NCI-H1694 treated with DMSO at 0.1 percent for 48 hours (cell line): ENCODE measurements at regions not wholly inside any gene's neighbourhood (a gene's known extent, or its start where the extent isn't known, plus 50 kb on each side); places are given as distances from the start of the nearest gene placed in this dataset.
"Not testable (repeated sequence)": the region's sequence is repeated elsewhere in the genome, so short reads cannot be mapped to it uniquely, and the experiment has no call there.

Experiments used
- DNase-seq: peaks from one replicate; lab custom pipeline; 2025; lab: John Stamatoyannopoulos, UW

DNA sequence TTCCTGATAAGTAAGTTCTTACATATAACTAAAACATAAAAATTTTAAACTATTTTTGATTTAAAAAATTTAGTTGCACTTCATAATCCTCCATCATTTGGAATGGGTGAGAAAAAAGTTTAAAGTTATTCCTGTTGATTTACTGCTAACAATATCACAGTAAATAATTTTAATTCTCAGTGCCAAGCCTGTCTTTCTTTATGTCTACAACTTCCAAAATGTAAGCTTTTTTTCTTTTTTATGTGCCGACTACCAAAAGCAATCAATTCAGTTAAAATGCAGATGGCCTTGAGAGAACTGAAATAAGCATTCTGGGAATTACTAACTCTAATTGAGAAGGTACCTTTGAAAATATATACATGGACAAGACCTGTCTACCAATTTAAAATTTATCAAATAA lies 1224.3 kb upstream of the B3GALT2 start:
- DNase-seq: no peak

DNA sequence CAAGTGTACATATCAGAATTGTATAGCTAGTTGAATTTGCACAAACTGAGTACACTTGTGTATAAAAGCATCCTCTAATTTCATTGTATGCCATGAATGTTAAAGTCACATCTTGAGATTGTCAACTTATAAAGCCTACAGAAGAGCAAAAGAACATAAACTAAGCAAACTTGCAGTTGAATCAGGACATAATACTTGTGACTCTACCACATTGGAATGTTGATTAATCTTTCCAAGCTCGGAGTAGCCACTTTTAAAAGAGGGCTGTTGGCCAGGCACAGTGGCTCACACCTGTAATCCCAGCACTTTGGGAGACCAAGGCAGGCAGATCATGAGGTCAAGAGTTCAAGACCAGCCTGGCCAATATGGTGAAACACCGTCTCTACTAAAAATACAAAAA lies 1220.8 kb upstream of the B3GALT2 start:
- DNase-seq: not testable (repeated sequence)

DNA sequence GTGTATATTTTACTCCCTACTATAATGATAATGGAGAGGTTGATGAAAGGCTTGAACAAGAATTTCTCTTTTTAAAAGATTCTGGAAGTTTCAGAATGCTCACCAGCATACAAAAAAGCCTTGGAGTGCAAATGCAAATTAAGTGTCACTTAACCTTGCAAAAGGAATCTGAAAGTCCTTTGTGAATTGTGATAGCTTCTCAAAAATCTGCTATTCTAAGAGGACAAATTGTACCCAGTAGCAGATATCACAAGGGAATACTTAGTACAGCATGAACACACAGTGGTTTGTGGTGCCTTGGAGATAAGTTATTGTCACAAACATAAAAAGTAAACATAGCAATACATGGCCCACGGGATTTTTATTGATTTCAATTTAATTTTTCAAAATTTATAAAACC lies 1208.3 kb upstream of the B3GALT2 start:
- no peak for DNase-seq

DNA sequence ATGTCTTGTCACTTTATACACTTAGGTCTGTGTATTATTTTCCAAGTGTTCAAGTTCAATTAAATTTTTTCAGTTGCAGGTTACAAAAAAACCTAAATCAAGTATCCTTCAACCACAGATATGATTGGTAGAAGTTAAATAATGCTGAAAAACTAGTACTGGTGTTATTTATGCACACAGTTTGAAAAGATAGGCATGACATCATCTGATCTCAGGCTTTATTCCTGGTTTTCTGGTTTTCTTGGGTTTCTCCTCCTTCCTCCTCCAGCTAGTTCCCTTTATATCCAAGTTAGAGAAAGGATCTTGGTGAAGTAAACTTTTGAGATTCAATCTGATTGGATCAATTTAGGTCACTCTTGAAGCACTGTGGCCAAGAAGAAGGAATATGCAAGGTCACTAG lies 1201.1 kb upstream of the B3GALT2 start:
- no peak for DNase-seq

DNA sequence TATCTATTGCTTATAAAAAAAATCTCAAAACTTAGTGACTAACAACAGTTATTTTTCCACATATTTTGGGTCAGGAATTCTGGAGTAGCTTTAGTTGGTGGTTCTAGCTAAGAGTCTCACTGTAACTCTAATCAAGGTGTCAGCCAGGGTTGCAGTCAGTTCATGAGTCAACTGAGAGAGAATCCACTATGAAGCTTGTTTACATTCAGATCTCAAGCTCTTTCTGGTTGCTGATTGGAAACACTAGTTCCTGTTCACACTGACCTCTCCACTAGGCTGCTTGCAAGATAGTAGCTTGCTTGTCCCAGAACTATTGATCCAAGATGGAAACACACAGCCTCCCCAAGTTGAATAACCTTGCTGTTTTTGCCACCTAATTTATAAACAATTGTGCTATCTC lies 1192.1 kb upstream of the B3GALT2 start:
- DNase-seq: no peak

DNA sequence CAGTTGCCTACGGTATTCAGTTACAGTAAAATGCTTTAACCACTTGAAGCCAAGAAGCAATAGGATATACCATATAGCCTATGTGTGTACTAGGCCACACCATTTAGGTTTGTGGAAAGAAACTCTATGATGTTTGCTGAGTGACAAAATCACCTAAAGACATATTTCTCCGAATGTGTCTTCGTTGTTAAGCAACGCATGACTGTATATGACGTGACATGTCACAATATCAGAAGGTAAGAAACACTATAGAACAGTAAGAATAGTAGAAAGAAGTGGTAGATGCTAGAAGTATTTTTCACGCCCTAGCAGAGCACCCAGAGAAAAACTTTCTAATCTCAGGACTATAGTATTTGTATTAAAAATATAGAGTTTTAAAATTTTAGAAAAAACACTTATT lies 1188.2 kb upstream of the B3GALT2 start:
- no peak for DNase-seq

DNA sequence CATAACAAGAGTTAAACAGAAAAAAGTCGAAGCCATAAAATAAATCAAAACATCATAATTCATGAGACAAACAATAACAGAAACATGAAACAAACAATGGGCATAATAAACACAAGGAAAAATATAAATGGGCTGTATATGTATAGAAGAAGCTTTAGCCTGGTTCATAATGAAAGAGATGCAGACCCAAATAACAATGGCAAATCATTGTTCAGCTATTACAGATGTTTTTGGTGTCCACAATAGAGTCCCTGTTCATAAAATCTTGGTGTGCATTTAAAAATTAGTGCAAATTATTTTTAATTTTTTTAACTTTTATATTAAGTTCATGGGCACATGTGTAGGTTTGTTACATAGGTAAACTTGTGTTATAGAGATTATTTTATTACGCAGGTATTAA lies 1185.9 kb upstream of the B3GALT2 start:
- DNase-seq: no peak

DNA sequence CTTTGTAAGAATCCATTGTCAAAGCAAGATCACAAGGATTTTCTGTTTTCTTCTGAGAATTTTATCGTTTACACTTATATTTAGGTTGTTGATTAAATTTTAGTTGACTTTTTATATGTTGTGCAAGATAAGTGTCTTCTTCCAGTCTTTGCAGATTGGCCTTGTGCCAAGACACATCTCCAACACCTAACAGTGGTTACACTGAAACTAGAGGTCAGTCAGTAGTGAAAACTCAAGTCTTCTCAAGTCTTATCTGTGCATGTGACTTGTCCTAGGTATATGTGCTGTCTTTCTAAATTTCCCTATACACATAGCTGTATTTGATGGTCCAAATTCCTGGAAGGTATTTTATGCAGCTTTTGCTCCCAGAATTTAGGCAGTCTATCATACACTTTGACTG lies 1183.2 kb upstream of the B3GALT2 start:
- DNase-seq: no peak

DNA sequence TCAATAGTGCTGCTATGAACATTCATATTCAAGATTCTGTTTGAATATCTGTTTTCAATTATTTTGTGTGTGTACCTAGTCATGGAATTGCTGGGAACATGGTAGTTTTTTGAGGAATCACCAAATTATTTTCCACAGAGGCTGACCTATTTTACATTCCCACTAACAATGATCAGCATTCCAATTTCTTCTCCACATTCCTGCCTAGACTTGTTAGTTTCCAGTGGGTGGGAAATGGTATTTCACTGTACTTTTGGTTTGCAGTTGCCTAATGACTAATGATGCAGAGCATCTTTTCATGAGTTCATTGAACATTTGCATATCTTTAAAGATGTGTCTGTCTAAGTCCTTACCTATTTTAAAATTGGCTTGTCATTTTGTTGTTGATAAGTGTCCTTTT lies 1182.6 kb upstream of the B3GALT2 start:
- no peak for DNase-seq

DNA sequence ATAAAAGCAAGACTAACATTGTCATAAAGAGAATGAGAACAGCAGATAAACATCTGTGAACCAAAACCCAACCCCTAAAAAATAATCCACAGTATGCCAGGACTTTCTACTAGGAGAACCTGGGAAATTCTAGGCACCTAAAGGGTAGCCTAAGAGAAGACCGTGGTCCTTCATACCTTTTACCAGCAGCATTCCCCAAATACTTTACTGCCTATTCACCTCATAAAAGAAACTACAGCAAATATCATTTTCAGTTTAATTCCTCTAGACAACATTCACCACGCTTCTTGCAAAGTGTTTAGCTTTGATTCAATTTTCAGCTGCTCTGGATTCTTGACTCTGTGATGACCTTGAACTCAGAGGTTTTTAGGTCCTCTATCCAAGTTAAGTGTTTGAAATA lies 1180.7 kb upstream of the B3GALT2 start:
- DNase-seq: no peak

DNA sequence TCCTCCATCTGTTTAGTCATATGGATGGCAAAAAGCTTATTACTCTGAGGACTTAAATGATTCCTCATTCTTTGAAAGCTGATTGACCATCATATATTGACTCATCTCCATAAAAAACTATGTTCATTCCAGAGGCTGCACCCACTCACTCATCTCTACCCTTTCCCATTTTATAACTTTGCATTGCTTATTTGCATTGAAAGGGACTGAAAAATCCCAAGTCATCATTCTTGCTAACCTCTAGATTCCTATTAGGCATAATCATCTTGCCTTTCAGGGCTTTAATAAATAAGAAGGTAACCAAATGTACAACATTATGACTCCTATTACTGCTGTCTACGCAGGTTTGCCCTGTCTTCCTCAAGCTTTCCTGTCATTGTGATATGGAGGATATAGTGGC lies 1180.3 kb upstream of the B3GALT2 start:
- DNase-seq: no peak

DNA sequence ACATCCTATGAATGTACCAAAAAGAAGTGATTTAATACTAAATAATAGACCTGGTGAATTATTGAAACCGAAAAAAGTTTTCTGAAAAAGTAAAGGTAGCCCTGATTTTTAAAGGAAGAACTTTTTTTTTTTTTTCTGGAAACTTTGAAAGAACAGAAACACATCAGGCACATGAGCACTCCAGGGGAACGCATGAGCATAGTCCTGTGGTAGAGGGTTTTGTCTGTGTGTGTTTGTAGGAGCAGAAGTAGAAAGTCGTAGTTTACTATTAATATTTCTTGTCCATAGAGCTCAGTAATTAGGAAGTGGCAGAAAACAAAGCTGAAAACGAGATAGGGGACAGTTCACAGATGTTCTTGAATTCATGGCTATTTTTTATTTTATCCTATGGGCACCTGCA lies 1175.9 kb upstream of the B3GALT2 start:
- DNase-seq: no peak

DNA sequence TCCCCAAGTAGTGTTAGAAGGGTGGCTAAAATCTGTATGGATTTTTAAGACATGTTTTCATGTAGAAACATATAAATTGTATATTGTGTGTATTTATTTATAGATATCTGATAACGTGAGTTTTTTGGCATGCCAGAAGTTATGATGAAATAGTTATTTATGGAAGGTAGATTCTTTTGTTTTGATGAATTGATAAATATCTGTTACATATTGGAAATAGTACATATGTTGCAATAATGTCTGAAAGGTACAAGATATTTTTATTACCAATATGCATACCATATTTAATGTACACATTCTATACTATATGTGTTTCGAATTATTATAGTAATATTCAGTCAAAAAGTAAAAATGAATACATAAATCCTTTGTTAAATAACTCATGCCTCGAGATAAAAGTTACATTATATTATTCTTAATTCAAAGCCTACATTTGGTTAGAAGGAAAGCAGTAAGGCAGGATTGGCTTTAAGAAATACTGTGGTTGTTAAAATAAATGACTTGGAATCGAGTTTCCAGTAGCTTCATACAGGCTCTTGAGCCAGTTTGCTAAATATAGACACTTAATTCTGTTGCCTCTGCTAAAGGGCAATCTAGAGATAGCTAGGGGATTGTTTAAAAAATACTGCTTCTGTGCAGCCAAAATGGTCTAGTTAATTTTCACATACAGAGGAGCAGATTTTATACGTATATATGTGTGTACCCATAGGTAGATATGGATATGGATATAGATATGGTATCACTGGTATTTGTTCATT lies 1175.1 kb upstream of the B3GALT2 start:
- no peak for DNase-seq

DNA sequence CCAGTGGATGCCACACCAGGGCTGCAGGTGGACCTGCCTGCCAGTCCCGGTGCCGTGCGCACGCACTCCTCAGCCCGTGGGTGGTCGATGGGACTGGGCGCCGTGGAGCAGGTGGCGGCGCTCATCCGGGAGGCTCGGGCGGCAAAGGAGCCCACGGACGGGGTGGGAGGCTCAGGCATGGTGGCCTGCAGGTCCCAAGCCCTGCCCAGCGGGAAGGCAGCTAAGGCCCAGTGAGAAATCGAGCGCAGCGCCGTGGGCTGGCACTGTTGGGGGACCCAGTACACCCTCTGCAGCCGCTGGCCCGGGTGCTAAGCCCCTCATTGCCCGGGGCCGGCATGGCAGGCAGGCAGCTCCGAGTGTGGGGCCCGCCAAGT lies 1171.8 kb upstream of the B3GALT2 start:
- DNase-seq: no peak

DNA sequence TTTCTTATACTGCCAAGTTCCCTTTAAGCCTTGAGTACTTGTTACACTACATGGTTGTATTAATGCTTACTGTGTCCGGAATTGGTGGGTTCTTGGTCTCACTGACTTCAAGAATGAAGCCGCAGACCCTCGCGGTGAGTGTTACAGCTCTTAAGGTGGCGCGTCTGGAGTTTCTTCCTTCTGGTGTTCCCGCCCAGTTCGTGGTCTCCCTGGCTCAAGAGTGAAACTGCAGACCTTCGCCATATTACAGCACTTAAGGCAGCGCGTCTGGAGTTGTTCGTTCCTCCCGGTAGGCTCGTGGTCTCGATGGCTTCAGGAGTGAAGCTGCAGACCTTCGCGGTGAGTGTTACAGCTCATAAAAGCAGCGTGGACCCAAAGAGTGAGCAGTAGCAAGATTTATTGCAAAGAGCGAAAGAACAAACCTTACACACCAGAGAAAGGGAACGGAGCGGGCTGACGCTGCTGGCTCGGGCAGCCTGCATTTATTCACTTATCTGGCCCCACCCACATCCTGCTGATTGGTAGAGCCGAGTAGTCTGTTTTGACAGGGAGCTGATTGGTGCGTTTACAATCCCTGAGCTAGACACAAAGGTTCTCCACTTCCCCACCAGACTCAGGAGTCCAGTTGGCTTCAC lies 1171.3 kb upstream of the B3GALT2 start:
- DNase-seq: not testable (repeated sequence)

DNA sequence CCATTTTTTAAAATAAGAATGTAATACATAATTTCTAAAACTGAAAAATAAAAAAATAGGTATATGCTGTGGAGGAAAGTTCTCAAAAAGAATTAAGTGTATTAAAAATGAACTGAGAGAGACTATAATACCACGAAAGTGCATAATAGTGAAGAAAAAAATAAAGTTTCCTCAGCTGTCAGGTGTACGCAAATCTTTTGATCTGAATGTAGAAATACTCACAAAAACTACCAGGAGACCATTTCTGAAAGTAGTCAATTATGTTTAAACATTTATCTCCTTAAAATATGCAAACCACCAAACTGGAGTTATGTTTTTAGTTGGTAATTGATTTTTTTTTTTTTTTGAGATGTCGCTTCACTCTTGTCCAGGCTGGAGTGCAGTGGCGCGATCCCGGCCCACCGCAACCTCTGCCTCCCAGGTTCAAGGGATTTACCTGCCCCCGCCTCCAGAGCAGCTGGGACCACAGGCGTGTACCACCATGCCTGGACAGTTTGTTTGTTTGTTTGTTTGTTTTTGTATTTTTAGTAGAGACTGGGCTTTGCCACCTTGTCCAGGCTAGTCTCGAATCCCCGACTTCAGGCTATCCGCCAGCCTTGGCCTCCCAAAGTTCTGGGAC lies 1169.2 kb upstream of the B3GALT2 start:
- no peak for DNase-seq

DNA sequence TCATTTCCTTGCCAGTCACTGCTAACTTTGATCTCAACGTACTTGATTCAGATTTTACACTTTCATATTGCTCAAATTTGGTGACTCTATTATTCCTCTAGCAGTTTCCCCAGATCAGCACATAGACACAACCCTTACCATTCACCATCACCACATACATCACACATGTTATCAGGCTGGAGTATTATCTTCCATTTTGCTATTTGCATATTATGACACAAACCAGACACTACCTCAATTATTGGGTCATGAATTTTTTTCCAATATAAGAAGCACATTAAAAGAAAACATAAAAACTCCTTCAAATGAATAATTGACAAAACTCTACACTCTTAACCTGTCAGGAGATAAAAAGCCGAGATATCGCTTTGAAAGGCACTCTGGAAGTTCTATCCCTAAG lies 1166.7 kb upstream of the B3GALT2 start:
- no peak for DNase-seq

DNA sequence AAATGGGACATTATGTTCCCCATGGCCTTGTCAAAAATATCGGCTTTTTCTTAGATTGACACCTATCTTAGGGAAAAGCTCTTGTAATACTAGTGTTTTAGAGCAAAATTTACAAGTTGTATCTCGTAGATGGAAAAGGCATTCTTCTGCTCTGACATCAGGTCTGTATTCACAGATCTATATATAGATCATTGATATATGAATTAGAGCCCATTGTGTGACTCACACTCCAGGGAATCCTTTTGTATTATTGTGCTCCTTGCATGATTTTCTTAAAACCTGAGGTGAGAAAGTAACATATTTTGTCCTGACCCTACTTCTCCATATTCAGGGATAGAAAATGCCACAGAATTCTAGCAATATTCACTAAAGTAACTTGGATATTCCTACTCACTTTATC lies 1160.8 kb upstream of the B3GALT2 start:
- DNase-seq: no peak

DNA sequence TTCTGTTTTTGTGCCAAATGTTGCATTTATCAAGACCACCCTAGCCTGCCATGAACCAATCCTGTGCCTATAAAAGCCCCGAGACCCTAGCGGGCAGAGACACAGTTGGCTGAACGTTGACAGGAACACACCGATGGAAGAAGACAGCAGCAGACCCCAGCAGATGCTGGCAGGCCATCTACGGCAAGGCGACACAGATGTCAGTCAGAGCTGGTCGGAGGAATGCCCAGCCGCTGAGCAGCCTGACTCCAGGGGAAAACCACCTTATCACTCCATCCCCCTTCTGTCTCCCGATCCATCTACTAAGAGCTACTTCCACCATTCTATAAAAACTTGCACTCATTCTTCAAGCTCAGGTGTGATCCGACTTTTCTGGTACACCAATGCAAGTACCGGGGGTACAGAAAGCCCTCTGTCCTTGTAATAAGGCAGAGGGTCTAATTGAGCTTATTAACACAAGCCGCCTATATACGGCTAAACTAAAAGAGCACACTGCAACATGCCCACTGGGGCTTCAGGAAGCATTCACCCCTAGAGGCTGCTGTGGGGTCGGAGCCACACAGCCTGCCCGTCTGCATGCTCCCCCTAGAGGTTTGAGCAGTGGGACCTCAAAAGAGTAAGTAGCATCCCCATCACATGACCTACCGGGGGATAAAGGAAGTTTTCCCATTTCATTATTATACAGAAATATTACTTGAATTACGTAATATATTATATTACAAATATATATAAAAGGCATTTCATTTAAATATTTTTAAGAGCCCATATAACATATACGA lies 1156.3 kb upstream of the B3GALT2 start:
- DNase-seq: no peak

DNA sequence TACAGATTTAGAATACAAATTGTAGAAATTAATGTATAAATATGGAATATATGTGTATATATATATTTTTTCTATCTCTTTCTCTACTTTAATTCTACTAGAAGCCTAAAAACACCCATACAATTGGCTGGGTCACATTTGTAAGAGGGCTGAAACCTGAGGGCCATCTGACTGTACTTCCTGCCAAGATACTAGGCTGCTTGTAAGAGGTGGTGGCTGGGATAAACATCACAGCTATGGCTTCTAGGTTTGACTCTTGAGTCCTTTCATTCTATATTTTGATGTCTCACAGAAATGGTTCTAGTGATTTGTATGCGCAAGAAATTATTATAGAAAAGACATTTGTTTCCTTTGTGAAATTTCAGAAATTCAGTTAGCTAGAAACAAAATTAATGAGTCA lies 1155.2 kb upstream of the B3GALT2 start:
- no peak for DNase-seq

DNA sequence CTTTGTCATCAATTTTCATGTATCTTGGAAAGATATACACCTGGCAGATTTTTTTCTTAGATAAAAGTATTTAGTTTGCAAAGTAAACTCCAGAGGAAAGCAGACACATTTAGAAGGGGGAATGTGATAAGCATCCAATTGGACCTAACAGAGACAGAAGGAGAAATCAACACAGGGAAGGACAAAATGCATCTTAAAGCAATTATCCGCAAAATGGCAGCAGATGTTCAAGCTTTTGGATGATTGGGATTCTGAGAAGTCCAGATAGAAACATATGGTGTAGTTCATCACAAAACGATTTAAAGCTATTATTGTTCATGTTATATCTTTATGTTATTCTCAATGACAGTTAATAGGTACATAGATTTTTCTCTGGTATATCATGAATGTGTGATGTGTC lies 1153.1 kb upstream of the B3GALT2 start:
- DNase-seq: peak; percentile 81

DNA sequence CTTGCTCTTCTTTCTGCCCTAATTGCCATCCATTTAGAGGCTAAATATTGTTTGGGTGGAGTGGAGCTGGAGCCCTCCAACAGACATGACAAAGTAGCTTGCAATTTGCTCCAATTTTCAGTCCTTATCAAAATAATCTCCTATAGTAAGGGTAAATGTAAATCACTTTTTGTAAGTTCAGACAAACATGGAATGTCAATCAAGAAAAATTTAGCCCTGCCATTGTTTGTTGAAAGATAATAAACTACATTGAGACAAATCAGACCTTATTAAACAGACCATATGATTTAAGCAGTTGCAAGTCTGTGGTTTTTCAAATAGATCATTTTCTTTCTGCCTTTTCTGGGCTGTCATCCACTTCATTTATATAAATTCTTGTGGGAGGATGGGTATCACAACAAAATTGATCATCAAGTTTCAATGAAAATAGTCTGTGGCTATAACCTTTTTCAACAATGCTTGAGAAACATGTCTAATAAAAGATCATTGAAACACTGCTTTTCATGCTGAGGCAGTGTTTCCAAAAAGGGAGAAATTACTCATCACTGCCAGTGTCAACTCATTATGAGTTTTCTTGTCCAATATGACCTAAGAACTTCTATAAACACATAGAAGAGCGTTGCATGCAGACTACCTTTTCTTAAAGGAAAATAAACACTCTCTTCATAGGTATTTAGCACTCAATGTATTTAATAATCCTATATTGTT lies 1152.0 kb upstream of the B3GALT2 start:
- no peak for DNase-seq
